GM13976 (cell line): ENCODE measurements at regions not wholly inside any gene's neighbourhood (a gene's known extent, or its start where the extent isn't known, plus 50 kb on each side); places are given as distances from the start of the nearest gene placed in this dataset.

ENCODE experiments used
- DNase-seq: peaks from one replicate; pipeline ENCODE4 v3.0.0; 2012; ENCODE audit warnings: low spot score
- CTCF ChIP-seq: IDR thresholded peaks from 2 replicates; pipeline ENCODE4 v1.5.1; 2012; ENCODE audit warnings: borderline replicate concordance, mild to moderate bottlenecking; ENCODE audit not compliant: insufficient read depth; ENCODE audit errors: extremely low read depth, missing control alignments, control extremely low read depth
- in situ Hi-C: fragments of 300-500 bp; cut with MboI; formaldehyde crosslinking; loops from one replicate; pipeline ENCODE4 v1.12.0; 2022; ENCODE audit warnings: low sequenced_read_pairs, mixed read lengths, inconsistent platforms; ENCODE audit not compliant: unreplicated experiment

- TF ChIP-seq CTCF: no peak
- in situ Hi-C loops: no loop called here
- DNase-seq: no peak
Measured at GRCh38 chr6:14540276-14540675, 422.7 kb downstream of the CD83 start.

- DNase-seq: no peak
- no peak for TF ChIP-seq CTCF
- in situ Hi-C loops: no loop called here
Measured at GRCh38 chr6:14540810-14541540, 423.4 kb downstream of the CD83 start.

GRCh38 chr6:14542670-14543366 is 425.2 kb downstream of the CD83 start:
- in situ Hi-C loops: no loop called here
- TF ChIP-seq CTCF: no peak
- DNase-seq: peak; percentile 39

GRCh38 chr6:14543971-14544585 is 426.5 kb downstream of the CD83 start:
- DNase-seq: no peak
- no peak for TF ChIP-seq CTCF
- in situ Hi-C loops: no loop called here

GRCh38 chr6:14544666-14545065 is 427.1 kb downstream of the CD83 start:
- no peak for DNase-seq
- no peak for TF ChIP-seq CTCF
- in situ Hi-C loops: no loop called here

- DNase-seq: no peak
- in situ Hi-C loops: no loop called here
- TF ChIP-seq CTCF: no peak
Measured at GRCh38 chr6:14545496-14545895, 427.9 kb downstream of the CD83 start.
